DND-41 (cell line): ENCODE measurements at regions not wholly inside any gene's neighbourhood (a gene's known extent, or its start where the extent isn't known, plus 50 kb on each side); places are given as distances from the start of the nearest gene placed in this dataset.

Experiments used
- ATAC-seq: fragments of 200-7000 bp; cut with Tn5 transposase; 3 replicates; pipeline ENCODE4 v1.9.1; 2021; ENCODE audit warnings: low read depth; ENCODE audit not compliant: insufficient read depth
- DNase-seq: peaks from one replicate; pipeline ENCODE4 v3.0.0-alpha.2; 2020
- H2AFZ ChIP-seq: 2 replicates; pipeline ENCODE4 v1.6.0; 2012; ENCODE audit warnings: low read depth, low read length
- H3K27ac ChIP-seq: 2 replicates; pipeline ENCODE4 v1.5.1; 2012; ENCODE audit warnings: low read length, inconsistent platforms
- H3K27me3 ChIP-seq: fragments of 200-600 bp; sonication (generic); 2 replicates; pipeline ENCODE4 v1.6.0; 2012; ENCODE audit warnings: low read length, mild to moderate bottlenecking, inconsistent platforms; ENCODE audit not compliant: insufficient read depth, poor library complexity
- H3K36me3 ChIP-seq: 2 replicates; pipeline ENCODE4 v1.5.1; 2012; ENCODE audit warnings: low read length, inconsistent platforms; ENCODE audit not compliant: insufficient read depth
- H3K4me1 ChIP-seq: 2 replicates; pipeline ENCODE4 v1.5.1; 2012; ENCODE audit warnings: mild to moderate bottlenecking, low read length; ENCODE audit not compliant: insufficient read depth
- H3K4me2 ChIP-seq: 2 replicates; pipeline ENCODE4 v1.6.0; 2012; ENCODE audit warnings: mild to moderate bottlenecking, moderate library complexity, low read length, inconsistent platforms; ENCODE audit not compliant: insufficient read depth
- H3K4me3 ChIP-seq, 2 experiments: fragments of 200-600 bp in 1 of 2; shearing (Covaris generic) in 1 of 2; 2 replicates each; pipeline ENCODE4 v1.5.1; 2012 to 2016; ENCODE audit warnings: inconsistent platforms in 2 of 2, low read length in 2 of 2, mild to moderate bottlenecking in 2 of 2, low read depth in 1 of 2, moderate library complexity in 1 of 2
- H3K79me2 ChIP-seq: 2 replicates; pipeline ENCODE4 v1.6.0; 2012; ENCODE audit warnings: low read length, inconsistent platforms; ENCODE audit not compliant: insufficient read depth
- H3K9ac ChIP-seq: 2 replicates; pipeline ENCODE4 v1.6.0; 2012; ENCODE audit warnings: low read depth, mild to moderate bottlenecking, inconsistent platforms, low read length, moderate library complexity
- H3K9me3 ChIP-seq: 2 replicates; pipeline ENCODE4 v1.5.1; 2012; ENCODE audit warnings: low read length, moderate library complexity, mild to moderate bottlenecking, inconsistent platforms; ENCODE audit not compliant: insufficient read depth, severe bottlenecking
- H4K20me1 ChIP-seq: 2 replicates; pipeline ENCODE4 v1.6.0; 2012; ENCODE audit warnings: low read length; ENCODE audit not compliant: insufficient read depth
- EZH2 ChIP-seq: IDR thresholded peaks from 3 replicates; pipeline ENCODE4 v1.6.1; 2012; ENCODE audit warnings: borderline replicate concordance, low read depth, mild to moderate bottlenecking, moderate library complexity, low read length, inconsistent platforms; ENCODE audit not compliant: severe bottlenecking
- TF ChIP-seq, protein P1 (sequence below): IDR thresholded peaks from 2 replicates; pipeline ENCODE4 v1.5.1; 2012; ENCODE audit warnings: borderline replicate concordance, low read length, moderate library complexity, mild to moderate bottlenecking; ENCODE audit not compliant: poor library complexity, severe bottlenecking; ENCODE audit errors: extremely low read depth

DNA sequence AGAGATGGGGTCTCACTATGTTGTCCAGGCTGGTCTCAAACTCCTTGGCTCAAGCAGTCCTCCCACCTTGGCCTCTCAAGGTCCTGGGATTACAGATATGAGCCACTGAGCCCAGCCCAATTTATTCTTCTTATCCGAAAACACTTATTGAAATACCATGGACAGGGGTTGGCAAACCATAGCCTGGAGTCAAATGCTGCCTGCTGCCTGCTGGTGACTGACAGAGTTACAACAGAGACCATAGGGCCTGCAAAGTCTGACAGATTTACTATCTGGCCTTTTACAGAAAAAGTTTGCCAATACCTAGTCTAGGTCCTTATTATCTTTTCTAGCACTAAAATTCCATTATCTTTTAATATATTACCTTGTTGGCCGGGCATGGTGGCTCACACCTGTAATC lies 87.1 kb upstream of the ZNF281 start:
- Histone ChIP-seq H3K79me2 (no peaks in the 10 kb centered on the region), H3K36me3 (no peaks in the 10 kb centered on the region), H4K20me1 (no peaks in the 10 kb centered on the region), H3K9ac (no peak overlapping the region), H3K9me3 (no peaks in the 10 kb centered on the region), H3K27me3 (peaks cover 10% of the 10 kb centered on the region), H3K4me1 (no peaks in the 10 kb centered on the region), H3K27ac (no peak overlapping the region), H3K4me3 (no peak overlapping the region), H3K4me2 (no peak overlapping the region), H2AFZ (no peak overlapping the region)
- TF ChIP-seq EZH2, result no peak
- TF ChIP-seq, protein P1, sequence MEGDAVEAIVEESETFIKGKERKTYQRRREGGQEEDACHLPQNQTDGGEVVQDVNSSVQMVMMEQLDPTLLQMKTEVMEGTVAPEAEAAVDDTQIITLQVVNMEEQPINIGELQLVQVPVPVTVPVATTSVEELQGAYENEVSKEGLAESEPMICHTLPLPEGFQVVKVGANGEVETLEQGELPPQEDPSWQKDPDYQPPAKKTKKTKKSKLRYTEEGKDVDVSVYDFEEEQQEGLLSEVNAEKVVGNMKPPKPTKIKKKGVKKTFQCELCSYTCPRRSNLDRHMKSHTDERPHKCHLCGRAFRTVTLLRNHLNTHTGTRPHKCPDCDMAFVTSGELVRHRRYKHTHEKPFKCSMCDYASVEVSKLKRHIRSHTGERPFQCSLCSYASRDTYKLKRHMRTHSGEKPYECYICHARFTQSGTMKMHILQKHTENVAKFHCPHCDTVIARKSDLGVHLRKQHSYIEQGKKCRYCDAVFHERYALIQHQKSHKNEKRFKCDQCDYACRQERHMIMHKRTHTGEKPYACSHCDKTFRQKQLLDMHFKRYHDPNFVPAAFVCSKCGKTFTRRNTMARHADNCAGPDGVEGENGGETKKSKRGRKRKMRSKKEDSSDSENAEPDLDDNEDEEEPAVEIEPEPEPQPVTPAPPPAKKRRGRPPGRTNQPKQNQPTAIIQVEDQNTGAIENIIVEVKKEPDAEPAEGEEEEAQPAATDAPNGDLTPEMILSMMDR, result no peak
- DNase-seq, result no peak
- ATAC-seq, result no peak

DNA sequence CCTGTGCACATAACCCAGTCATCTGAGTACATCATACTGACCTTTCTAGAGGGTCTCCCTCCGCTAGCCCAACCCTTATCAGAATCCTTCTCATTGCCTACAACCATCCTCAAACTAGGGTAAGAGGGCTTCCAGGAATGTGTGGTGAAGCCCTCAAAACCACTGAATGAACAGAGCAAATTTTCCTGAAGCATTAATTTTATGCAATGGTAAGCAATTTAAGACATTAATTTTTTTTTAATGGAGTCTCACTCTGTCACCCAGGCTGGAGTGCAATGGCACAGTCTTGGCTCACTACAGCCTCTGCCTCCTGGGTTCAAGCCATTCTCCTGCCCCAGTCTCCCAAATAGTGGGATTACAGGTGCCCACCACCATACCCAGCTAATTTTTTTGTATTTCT lies 86.1 kb upstream of the ZNF281 start:
- no peak for ATAC-seq
- Histone ChIP-seq H2AFZ (no peak overlapping the region), H3K4me1 (no peaks in the 10 kb centered on the region), H3K79me2 (no peaks in the 10 kb centered on the region), H3K36me3 (no peaks in the 10 kb centered on the region), H4K20me1 (no peaks in the 10 kb centered on the region), H3K4me3 (no peak overlapping the region), H3K4me2 (no peak overlapping the region), H3K9ac (no peak overlapping the region), H3K9me3 (no peaks in the 10 kb centered on the region), H3K27me3 (peaks cover 11% of the 10 kb centered on the region), H3K27ac (no peak overlapping the region)
- no peak for DNase-seq
- TF ChIP-seq EZH2, result no peak
- TF ChIP-seq, protein P1, result no peak

DNA sequence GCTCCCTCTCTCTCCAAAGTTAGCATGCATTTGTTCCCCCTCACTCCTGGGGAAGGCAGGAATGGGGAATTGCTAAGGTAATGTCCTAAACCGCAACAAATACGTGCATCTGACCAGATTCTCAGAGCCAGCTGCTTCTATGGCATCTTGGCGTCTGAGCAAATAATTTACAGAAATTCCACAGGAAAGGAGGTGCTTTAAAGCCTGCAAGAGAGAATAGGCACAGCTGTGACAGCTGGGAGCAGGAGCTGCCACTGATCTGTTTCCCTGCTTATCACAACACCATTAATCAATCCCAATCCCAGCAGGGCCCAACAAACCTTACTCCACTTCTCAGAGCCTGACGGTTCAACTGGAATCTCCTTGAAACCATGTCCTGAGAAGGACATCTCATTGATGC lies 83.5 kb upstream of the ZNF281 start:
- Histone ChIP-seq H3K9ac (no peak overlapping the region), H3K4me3 (no peak overlapping the region), H3K4me1 (no peaks in the 10 kb centered on the region), H3K27ac (no peak overlapping the region), H3K27me3 (peaks cover 14% of the 10 kb centered on the region), H2AFZ (no peak overlapping the region), H3K4me2 (no peak overlapping the region), H4K20me1 (no peaks in the 10 kb centered on the region), H3K9me3 (no peaks in the 10 kb centered on the region), H3K36me3 (no peaks in the 10 kb centered on the region), H3K79me2 (no peaks in the 10 kb centered on the region)
- ATAC-seq (no peak), DNase-seq (no peak)
- no peak for TF ChIP-seq EZH2
- TF ChIP-seq, protein P1, result no peak

GRCh38 chr1:200491103-200491502 lies 81.3 kb upstream of the ZNF281 start:
- H3K4me1 ChIP-seq, result no peaks in the 10 kb centered on the region
- no peaks in the 10 kb centered on the region for H3K36me3 ChIP-seq
- no peak for TF ChIP-seq EZH2
- TF ChIP-seq, protein P1, result no peak
- H3K4me2 ChIP-seq, result no peak overlapping the region
- DNase-seq, result no peak
- H3K9me3 ChIP-seq, result no peaks in the 10 kb centered on the region
- peaks cover 21% of the 10 kb centered on the region for H3K27me3 ChIP-seq
- no peak for ATAC-seq
- H3K9ac ChIP-seq, result no peak overlapping the region
- H2AFZ ChIP-seq, result no peak overlapping the region
- no peak overlapping the region for H3K4me3 ChIP-seq
- no peaks in the 10 kb centered on the region for H4K20me1 ChIP-seq
- no peak overlapping the region for H3K27ac ChIP-seq
- no peaks in the 10 kb centered on the region for H3K79me2 ChIP-seq
